ENCODE measurements at regions not wholly inside any gene's neighbourhood (a gene's known extent, or its start where the extent isn't known, plus 50 kb on each side); places are given as distances from the start of the nearest gene placed in this dataset.
A peak's percentile ranks its signal among the peaks of the same experiment; 100 is the strongest.

DNA sequence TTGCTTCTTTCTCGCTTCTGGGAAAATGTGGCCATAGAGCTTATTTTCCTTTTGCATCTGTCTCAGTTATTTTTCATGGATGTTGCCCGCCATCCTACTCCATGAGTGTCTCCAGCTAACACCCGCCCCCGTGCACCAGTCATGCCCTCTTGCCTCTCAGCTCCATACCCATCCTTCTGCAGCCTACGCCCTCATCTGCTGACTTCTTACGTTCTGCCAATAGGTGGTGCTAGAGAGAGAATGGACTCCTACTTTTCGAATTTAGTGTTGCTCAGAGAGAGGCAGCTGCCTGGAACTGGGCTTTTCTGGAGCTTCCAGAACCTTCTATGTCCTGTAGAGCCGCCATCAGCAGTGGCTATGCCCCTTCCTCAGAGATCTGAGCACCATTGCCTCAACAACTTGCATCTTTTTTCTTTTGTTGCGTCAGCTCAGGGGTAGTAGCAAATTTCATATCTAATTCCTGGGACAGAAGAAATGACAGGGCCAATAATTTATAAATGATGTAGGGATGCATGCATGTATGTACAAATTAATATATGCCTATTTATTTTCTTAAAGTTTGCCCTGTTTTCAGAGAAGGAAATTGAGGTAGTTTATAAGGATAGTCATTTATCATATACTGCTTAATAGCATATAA is 119.7 kb upstream of the MYOCD start:
- peak; percentile 56 for DNase-seq (ENCODE audit: low read depth)
- TF ChIP-seq, protein P1, sequence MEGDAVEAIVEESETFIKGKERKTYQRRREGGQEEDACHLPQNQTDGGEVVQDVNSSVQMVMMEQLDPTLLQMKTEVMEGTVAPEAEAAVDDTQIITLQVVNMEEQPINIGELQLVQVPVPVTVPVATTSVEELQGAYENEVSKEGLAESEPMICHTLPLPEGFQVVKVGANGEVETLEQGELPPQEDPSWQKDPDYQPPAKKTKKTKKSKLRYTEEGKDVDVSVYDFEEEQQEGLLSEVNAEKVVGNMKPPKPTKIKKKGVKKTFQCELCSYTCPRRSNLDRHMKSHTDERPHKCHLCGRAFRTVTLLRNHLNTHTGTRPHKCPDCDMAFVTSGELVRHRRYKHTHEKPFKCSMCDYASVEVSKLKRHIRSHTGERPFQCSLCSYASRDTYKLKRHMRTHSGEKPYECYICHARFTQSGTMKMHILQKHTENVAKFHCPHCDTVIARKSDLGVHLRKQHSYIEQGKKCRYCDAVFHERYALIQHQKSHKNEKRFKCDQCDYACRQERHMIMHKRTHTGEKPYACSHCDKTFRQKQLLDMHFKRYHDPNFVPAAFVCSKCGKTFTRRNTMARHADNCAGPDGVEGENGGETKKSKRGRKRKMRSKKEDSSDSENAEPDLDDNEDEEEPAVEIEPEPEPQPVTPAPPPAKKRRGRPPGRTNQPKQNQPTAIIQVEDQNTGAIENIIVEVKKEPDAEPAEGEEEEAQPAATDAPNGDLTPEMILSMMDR (IDR thresholded peaks at IDR 0.05; ENCODE audit: insufficient read depth, low read depth, low read length, missing control alignments): peak; percentile 85
- H3K4me3 ChIP-seq (ENCODE audit: low read length): no peak overlapping the region

DNA sequence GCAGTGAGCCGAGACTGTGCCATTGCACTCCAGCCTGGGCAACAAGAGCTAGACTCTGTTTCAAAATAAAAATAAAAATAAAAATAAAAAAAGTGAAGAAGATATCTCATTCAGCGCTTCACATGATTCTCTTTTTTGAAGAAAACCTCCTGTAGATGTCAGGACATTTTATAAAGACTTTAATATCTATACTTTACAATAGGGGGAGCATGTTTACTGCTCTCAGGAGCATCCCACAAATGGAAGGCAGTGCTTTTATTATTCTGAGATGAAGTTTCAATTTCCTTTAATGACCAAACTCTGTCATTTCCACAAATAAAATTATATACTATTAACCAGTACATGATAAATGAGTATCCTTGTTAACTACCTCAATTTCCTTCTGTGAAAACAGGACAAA is 118.7 kb upstream of the MYOCD start:
- TF ChIP-seq, protein P1 (IDR thresholded peaks at IDR 0.05; ENCODE audit: insufficient read depth, low read depth, low read length, missing control alignments): no peak
- no peak overlapping the region for H3K4me3 ChIP-seq (ENCODE audit: low read length)
- DNase-seq (ENCODE audit: low read depth): no peak

DNA sequence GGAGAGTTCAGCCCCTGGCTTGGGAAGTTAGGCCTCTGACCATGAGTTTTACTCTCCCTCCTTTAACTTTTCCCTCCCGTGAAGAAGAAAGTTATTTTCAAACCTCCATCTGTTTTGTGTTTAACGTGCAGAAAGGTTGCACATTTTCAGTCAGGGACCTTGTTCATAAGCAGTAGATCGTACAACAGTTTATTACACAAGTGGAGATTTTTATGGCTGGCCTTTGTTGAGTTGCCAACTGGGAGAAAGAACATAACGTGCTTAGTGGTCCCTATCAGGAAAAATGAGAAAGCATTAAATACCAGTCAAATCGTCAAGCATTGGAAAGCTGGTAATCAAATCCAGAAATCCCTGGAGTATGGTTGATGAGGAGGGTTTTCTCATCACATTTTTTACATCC is 117.9 kb upstream of the MYOCD start:
- TF ChIP-seq, protein P1 (IDR thresholded peaks at IDR 0.05; ENCODE audit: insufficient read depth, low read depth, low read length, missing control alignments): no peak
- DNase-seq (ENCODE audit: low read depth): no peak
- no peak overlapping the region for H3K4me3 ChIP-seq (ENCODE audit: low read length)

DNA sequence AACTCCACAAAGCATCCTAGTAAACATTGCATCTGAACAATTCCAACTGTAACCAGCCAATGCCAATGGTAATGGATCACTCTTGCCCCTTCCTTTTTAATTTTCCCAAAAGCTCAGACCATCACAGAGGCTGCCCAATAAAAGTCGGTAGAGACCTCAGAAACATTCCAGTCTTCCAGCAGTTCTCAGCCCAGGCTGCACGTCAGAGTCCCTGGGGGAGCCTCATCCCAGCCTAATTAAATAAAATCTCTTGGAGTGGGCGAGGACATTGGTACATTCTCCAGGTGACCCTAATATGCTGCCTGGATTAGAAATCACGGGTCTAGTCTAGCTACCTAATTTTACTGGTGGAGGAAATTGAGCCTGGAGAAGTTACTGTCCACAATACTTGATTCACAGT is 117.1 kb upstream of the MYOCD start:
- H3K4me3 ChIP-seq (ENCODE audit: low read length): no peak overlapping the region
- TF ChIP-seq, protein P1 (IDR thresholded peaks at IDR 0.05; ENCODE audit: insufficient read depth, low read depth, low read length, missing control alignments): no peak
- DNase-seq (ENCODE audit: low read depth): no peak

DNA sequence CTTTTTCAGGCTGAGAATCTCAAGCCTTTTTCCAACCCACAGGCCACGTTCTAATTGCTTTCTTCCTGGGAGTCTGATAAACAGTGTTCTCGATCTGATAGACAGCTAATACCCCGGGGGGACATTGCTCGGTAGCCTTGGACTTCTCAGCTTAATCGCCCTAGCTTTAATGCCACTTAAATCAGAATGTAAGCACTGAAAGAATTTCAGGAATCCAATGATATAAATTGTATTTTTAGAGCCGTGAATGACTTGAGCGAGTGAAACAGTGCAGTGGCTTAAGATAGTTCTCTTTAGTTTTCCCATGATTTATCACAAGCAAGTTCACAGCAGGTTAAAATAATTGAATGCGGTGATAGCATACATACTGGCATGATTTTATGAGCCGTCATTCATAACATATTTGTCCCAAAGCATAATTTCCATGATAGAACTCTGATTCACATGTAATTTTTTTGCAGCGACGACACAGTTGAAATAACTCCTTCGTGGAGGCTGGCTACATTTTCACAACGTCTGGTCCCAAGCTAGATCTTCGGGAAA is 116.1 kb upstream of the MYOCD start:
- DNase-seq (ENCODE audit: low read depth): no peak
- TF ChIP-seq, protein P1 (IDR thresholded peaks at IDR 0.05; ENCODE audit: insufficient read depth, low read depth, low read length, missing control alignments): no peak
- H3K4me3 ChIP-seq (ENCODE audit: low read length): no peak overlapping the region

DNA sequence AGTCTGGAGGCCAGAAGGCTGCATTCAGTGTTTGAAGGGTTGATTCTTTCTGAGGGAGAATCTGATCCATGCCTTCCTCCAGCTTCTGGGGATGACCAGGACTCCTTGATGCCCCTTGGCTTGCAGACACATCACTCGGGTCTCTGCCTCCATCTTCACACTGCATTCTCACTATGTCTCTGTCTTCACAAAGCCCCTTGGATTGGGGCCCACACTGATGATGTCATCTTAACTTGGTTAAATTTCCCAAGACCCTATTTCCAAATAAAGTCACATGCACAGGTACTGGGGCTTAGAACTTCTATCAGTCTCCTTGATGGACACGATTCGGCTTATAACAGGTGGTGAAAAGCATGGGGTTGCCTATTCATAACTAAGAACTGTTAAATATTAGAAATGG is 112.1 kb upstream of the MYOCD start:
- DNase-seq (ENCODE audit: low read depth): no peak
- TF ChIP-seq, protein P1 (IDR thresholded peaks at IDR 0.05; ENCODE audit: insufficient read depth, low read depth, low read length, missing control alignments): no peak
- no peak overlapping the region for H3K4me3 ChIP-seq (ENCODE audit: low read length)

DNA sequence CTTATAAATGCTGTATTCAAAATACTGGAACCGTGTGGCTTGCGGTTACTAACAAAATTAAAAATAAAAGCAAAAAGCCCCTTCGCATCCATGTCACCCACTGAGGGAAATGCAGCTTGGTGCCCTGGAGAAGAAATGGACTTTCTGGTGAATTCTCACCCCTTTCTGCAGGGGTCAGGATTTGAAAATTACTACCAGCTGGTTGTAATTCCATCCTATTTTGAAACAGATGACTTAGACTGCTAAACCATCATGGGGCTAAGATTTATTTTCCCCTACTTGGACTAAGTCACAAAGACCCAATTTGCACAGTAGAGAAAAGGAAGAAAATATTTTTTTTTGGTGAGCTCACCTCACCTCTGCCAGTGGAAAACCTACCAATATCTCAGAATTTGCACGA is 111.4 kb upstream of the MYOCD start:
- TF ChIP-seq, protein P1 (IDR thresholded peaks at IDR 0.05; ENCODE audit: insufficient read depth, low read depth, low read length, missing control alignments): no peak
- H3K4me3 ChIP-seq (ENCODE audit: low read length): no peak overlapping the region
- no peak for DNase-seq (ENCODE audit: low read depth)

All from epithelial cell of esophagus (primary cell).